GM19397 (cell line): ENCODE measurements at regions not wholly inside any gene's neighbourhood (a gene's known extent, or its start where the extent isn't known, plus 50 kb on each side); places are given as distances from the start of the nearest gene placed in this dataset.
"Not testable (repeated sequence)": the region's sequence is repeated elsewhere in the genome, so short reads cannot be mapped to it uniquely, and the experiment has no call there.

Source experiments
- ATAC-seq: cut with Tn5 transposase; IDR thresholded peaks from one replicate; pipeline ENCODE4 v1.9.1; 2021; ENCODE audit warnings: mild to moderate bottlenecking, moderate library complexity; ENCODE audit not compliant: unreplicated experiment

GRCh38 chr9:24351973-24352372 is 193.7 kb downstream of the IZUMO3 start:
- ATAC-seq: no peak

- no peak for ATAC-seq
Observed at GRCh38 chr9:24351258-24351657, 194.4 kb downstream of the IZUMO3 start.

- ATAC-seq: no peak
Observed at GRCh38 chr9:24342457-24342856, 203.2 kb downstream of the IZUMO3 start.

- no peak for ATAC-seq
Observed at GRCh38 chr9:24333629-24334028, 212.1 kb downstream of the IZUMO3 start.

GRCh38 chr9:24298912-24299311 is 246.8 kb downstream of the IZUMO3 start:
- ATAC-seq: no peak

- ATAC-seq: no peak
Observed at GRCh38 chr9:24297931-24298330, 247.8 kb downstream of the IZUMO3 start.

- ATAC-seq: no peak
Observed at GRCh38 chr9:24296124-24296523, 249.6 kb downstream of the IZUMO3 start.

GRCh38 chr9:24293386-24293785 is 252.3 kb downstream of the IZUMO3 start:
- no peak for ATAC-seq

GRCh38 chr9:24286761-24287160 is 258.9 kb downstream of the IZUMO3 start:
- ATAC-seq: no peak

- no peak for ATAC-seq
Observed at GRCh38 chr9:24258626-24259025, 287.1 kb downstream of the IZUMO3 start.

GRCh38 chr9:24257726-24258125 is 288.0 kb downstream of the IZUMO3 start:
- no peak for ATAC-seq

GRCh38 chr9:24245988-24246387 is 299.7 kb downstream of the IZUMO3 start:
- ATAC-seq: no peak

GRCh38 chr9:24242576-24242975 is 303.1 kb downstream of the IZUMO3 start:
- ATAC-seq: no peak

- no peak for ATAC-seq
Observed at GRCh38 chr9:24218656-24219055, 327.0 kb downstream of the IZUMO3 start.

GRCh38 chr9:24210641-24211040 is 335.1 kb downstream of the IZUMO3 start:
- ATAC-seq: no peak

- no peak for ATAC-seq
Observed at GRCh38 chr9:24189986-24190385, 355.7 kb downstream of the IZUMO3 start.

GRCh38 chr9:24180572-24180971 is 354.5 kb upstream of the ELAVL2 start:
- not testable (repeated sequence) for ATAC-seq

- no peak for ATAC-seq
Observed at GRCh38 chr9:24144796-24145195, 318.8 kb upstream of the ELAVL2 start.

- not testable (repeated sequence) for ATAC-seq
Observed at GRCh38 chr9:24135072-24135471, 309.0 kb upstream of the ELAVL2 start.

- ATAC-seq: no peak
Observed at GRCh38 chr9:24132244-24132643, 306.2 kb upstream of the ELAVL2 start.

GRCh38 chr9:24127519-24127918 is 301.5 kb upstream of the ELAVL2 start:
- no peak for ATAC-seq

- no peak for ATAC-seq
Observed at GRCh38 chr9:24118190-24118589, 292.1 kb upstream of the ELAVL2 start.

GRCh38 chr9:24096756-24097155 is 270.7 kb upstream of the ELAVL2 start:
- no peak for ATAC-seq

- no peak for ATAC-seq
Observed at GRCh38 chr9:24095246-24095645, 269.2 kb upstream of the ELAVL2 start.
